ENCODE measurements at regions not wholly inside any gene's neighbourhood (a gene's known extent, or its start where the extent isn't known, plus 50 kb on each side); places are given as distances from the start of the nearest gene placed in this dataset.
"Not testable (repeated sequence)": the region's sequence is repeated elsewhere in the genome, so short reads cannot be mapped to it uniquely, and the experiment has no call there.

DNA sequence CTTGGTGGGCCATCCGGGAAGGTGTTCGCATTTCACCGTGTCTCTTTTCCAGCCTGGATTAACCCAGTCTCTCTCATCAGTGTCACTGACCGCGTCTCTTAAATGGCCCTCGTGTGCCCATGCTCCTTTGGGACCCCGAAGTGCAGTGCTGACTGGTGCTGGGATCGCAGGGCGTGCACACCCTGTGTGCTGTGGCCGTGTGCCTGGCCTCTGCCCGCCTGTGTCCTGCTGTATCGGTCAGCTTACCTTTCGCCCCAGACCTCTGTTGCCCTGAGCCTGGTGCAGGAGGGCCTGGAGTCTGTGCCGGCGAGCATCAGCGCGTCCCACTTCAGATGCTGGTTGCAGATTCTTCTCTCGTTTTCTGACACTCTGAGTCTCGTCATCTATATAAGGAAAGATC lies 68.3 kb upstream of the HGFAC start:
- DNase-seq (ENCODE audit: low spot score) = no peak
- ATAC-seq (ENCODE audit: low FRiP score) = no peak
- TF ChIP-seq, protein P1, sequence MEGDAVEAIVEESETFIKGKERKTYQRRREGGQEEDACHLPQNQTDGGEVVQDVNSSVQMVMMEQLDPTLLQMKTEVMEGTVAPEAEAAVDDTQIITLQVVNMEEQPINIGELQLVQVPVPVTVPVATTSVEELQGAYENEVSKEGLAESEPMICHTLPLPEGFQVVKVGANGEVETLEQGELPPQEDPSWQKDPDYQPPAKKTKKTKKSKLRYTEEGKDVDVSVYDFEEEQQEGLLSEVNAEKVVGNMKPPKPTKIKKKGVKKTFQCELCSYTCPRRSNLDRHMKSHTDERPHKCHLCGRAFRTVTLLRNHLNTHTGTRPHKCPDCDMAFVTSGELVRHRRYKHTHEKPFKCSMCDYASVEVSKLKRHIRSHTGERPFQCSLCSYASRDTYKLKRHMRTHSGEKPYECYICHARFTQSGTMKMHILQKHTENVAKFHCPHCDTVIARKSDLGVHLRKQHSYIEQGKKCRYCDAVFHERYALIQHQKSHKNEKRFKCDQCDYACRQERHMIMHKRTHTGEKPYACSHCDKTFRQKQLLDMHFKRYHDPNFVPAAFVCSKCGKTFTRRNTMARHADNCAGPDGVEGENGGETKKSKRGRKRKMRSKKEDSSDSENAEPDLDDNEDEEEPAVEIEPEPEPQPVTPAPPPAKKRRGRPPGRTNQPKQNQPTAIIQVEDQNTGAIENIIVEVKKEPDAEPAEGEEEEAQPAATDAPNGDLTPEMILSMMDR (IDR thresholded peaks at IDR 0.05) = no peak

DNA sequence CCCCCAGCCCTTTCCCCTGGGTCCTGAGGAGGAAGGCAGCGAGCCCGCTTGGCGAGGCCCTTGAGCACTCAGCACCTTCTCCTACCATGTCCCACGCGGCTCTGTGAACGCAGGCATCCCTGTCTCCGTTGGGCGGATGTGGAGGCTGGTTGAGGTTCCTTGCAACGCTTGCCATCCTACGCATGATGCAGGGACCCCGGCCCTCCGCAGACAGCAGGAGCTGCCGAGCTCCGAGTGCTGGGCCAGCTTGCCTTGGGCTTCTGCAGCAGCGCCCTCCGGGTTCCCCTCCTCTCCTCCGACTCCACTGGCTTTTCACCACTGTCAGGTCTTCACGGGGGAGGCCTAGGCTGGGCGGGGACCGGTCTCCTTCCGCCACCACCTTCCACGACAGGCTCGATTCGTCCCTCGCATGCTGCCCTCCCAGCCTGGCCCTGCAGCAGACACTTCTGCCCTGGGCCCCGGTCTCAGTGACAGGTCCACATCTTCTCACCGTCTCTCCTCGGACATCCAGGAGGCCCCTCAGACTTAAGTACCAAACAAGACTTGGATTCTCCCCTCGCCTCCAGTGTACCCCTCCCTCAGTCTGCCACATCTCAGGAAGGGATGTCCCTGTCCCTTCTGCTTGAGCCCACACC lies 67.6 kb upstream of the HGFAC start:
- DNase-seq (ENCODE audit: low spot score) = no peak
- TF ChIP-seq, protein P1 (IDR thresholded peaks at IDR 0.05) = no peak
- no peak for ATAC-seq (ENCODE audit: low FRiP score)

DNA sequence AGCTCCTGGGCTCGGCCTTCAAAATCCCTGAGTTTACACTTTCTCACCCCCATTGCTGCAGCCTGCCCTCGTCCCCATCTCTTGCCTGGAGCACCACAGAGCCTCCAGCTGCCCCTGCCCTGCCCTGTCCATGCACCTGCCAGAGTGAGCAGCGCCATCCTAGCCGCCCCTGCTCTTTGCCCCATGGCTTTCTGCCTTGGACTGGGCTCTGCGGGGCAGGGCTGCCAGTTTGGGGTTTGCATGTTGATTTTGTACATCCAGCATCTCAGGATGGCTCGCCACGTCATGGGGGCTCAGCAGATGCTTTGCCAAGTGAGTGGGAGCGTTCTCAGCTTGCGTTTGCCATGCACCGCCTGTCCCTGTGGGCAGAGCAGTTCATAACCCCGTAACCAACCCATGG lies 67.1 kb upstream of the HGFAC start:
- TF ChIP-seq, protein P1 (IDR thresholded peaks at IDR 0.05) = no peak
- ATAC-seq (ENCODE audit: low FRiP score) (no peak), DNase-seq (ENCODE audit: low spot score) (no peak)

DNA sequence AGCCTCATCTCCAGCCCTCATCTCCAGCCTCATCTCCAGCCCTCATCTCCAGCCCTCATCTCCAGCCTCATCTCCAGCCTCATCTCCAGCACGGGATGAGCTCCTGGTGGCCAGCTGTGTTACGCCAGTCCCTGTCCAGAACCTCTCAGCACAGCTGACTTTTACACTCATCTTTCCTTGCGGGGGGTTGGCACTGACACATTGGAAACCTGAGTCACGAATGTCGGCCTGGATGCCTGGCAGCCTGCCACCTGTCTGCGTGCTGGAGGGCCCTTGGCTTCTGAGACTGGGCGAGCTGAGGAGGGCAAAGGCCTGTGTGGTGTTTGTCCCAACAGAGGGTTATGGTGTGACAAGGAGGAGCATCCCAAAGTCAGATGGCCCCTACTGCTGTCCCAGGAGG lies 66.1 kb upstream of the HGFAC start:
- ATAC-seq (ENCODE audit: low FRiP score) = no peak
- TF ChIP-seq, protein P1 (IDR thresholded peaks at IDR 0.05) = no peak
- no peak for DNase-seq (ENCODE audit: low spot score)

DNA sequence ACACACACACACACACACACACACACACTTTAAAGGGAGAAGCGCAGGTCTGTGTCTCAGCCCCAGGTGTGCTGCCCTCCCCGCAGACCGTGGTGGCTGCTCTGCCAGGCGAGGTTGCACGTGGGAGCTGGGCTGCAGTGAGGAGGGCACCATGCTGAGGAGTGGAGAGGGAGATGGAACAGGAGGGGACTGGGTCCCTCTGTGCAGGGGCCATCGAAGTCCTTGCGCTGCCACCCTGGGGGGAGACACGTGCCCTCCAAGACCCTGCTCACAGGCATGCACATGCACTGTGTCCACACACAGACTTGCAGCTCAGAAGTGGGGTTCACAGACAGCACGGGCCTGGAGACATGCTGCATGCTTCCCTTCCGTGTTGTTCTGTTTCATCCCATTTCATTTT lies 65.5 kb upstream of the HGFAC start:
- ATAC-seq (ENCODE audit: low FRiP score) = no peak
- DNase-seq (ENCODE audit: low spot score) = no peak
- TF ChIP-seq, protein P1 (IDR thresholded peaks at IDR 0.05) = no peak

DNA sequence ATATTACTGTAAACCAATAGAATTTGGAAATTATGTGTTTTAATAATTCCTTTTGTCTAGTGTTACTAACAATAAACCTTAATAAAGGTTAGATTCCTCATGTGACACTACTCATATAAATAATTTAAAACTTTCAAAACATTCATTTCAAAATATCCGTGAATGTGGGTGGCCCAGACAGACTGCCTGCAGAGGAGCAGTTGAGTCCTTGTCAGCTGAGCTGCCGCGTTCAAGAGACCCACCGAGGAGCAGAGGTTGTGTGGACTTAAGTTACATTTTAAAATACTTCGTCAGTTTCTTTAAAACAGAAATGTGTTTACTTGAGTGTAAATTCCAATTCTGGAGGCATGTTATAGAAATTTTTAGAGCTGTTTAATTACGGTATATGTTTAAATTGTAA lies 64.2 kb upstream of the HGFAC start:
- ATAC-seq (ENCODE audit: low FRiP score) (no peak), DNase-seq (ENCODE audit: low spot score) (no peak)
- TF ChIP-seq, protein P1 (IDR thresholded peaks at IDR 0.05) = no peak

DNA sequence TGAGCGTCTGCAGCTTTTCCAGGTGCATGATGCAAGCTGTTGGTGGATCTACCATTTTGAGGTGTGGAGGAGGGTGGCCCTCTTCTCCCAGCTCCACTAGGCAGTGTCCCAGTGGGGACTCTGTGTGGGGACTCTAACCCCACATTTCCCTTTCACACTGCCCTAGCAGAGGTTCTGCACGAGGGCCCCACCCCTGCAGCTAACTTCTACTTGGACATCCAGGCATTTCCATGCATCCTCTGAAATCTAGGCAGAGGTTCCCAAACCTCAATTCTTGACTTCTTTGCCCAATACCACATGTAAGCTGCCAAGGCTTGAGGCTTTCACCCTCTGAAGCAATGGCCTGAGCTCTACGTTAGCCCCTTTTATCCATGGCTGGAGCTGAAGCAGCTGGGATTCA lies 61.4 kb upstream of the HGFAC start:
- not testable (repeated sequence) for ATAC-seq (ENCODE audit: low FRiP score); DNase-seq (ENCODE audit: low spot score)

DNA sequence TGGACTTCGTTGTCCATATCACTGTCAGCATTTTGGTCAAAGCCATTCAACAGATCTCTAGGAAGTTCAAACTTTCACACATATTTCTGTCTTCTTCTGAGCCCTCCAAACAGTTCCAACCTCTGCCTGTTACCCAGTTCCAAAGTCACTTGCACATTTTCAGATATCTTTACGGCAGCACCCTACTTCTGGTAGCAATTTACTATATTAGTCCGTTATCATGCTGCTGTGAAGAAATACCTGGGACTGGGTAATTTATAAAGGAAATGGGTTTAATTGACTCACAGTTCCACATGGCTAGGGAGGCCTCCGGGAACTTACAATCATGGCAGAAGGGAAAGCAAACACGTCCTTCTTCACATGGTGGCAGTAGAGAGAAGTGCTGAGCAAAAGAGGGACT lies 60.6 kb upstream of the HGFAC start:
- not testable (repeated sequence) for ATAC-seq (ENCODE audit: low FRiP score); DNase-seq (ENCODE audit: low spot score)
